ENCODE measurements at regions not wholly inside any gene's neighbourhood (a gene's known extent, or its start where the extent isn't known, plus 50 kb on each side); places are given as distances from the start of the nearest gene placed in this dataset.

DNA sequence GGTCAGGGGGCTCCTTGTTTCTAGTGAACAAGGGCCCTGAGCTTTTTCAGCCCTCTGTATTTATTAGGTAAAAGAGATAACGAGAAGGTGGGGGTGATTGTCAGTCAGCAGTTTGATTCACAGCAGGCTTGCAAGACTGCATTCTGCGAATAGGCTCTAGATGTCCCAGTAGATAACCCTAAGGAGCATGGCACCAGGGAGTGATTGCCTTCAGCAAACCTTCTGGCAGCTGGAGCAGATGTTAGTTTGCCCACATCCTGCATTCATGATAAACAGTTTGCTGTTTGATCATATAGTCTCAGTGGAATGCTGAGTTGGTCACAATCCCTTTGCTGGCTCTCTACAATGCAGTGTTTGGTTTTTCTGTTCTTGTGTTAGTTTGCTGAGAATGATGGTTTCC is 161.3 kb upstream of the GADL1 start:
- no peak overlapping the region for H2AFZ ChIP-seq (ENCODE audit: low read length)
- H3K36me3 ChIP-seq (ENCODE audit: insufficient read depth, low read length), result no peaks in the 10 kb centered on the region
- DNase-seq (ENCODE audit: insufficient read length, low spot score, missing footprints), result no peak
- TF ChIP-seq, protein P1, sequence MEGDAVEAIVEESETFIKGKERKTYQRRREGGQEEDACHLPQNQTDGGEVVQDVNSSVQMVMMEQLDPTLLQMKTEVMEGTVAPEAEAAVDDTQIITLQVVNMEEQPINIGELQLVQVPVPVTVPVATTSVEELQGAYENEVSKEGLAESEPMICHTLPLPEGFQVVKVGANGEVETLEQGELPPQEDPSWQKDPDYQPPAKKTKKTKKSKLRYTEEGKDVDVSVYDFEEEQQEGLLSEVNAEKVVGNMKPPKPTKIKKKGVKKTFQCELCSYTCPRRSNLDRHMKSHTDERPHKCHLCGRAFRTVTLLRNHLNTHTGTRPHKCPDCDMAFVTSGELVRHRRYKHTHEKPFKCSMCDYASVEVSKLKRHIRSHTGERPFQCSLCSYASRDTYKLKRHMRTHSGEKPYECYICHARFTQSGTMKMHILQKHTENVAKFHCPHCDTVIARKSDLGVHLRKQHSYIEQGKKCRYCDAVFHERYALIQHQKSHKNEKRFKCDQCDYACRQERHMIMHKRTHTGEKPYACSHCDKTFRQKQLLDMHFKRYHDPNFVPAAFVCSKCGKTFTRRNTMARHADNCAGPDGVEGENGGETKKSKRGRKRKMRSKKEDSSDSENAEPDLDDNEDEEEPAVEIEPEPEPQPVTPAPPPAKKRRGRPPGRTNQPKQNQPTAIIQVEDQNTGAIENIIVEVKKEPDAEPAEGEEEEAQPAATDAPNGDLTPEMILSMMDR (IDR thresholded peaks at IDR 0.05; ENCODE audit: extremely low read depth, low read depth, low read length), result no peak
- H3K4me1 ChIP-seq (ENCODE audit: insufficient read depth, low read length), result no peaks in the 10 kb centered on the region
- no peaks in the 10 kb centered on the region for H3K27me3 ChIP-seq (ENCODE audit: insufficient read depth, low read length)
- H3K79me2 ChIP-seq (ENCODE audit: insufficient read depth, low read length), result no peaks in the 10 kb centered on the region
- no peak overlapping the region for H3K4me2 ChIP-seq (ENCODE audit: insufficient read depth, low read length)
- H3K9me3 ChIP-seq (ENCODE audit: low read depth, low read length), result no peaks in the 10 kb centered on the region
- no peak overlapping the region for H3K27ac ChIP-seq (ENCODE audit: low read depth, low read length)
- H3K4me3 ChIP-seq (ENCODE audit: insufficient read depth, low read length), result no peak overlapping the region
- no peaks in the 10 kb centered on the region for H4K20me1 ChIP-seq (ENCODE audit: insufficient read depth, low read length)

DNA sequence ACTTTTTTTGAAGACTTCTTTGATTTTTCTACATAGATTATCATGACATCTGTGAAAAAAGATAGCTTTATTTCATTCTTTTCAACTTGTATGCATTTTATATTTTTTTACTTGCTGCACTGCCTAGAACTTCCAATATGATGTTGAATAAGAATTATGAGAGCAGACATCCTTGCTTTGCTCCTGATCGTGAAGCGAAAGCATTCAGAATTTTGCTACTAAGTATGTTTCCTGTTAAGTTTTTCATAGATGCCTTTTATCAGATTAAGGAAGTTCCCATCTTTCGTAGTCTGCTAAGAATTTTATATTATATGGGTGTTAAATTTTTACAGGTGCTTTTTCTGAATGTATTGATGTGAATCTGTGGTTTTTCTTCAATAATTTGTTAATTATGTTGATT is 163.4 kb upstream of the GADL1 start:
- no peak for DNase-seq (ENCODE audit: insufficient read length, low spot score, missing footprints)

DNA sequence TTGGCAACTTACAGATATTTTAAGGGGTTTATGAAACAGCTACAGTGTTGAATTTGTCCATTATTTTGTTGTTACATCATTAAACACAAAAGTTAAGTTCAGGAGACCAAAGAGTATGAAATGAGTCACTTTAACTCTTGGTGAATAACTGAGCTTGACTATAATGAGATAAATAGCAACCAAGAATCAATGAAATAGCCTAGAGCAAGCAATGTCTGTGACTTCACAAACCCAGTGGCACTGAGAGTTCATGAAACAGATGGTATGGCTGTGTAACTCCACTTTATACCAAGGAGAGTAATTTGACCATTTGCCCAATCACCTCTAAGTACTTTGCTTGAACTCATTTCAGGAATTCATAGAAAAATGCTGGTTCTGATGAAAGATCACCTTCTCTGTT is 169.6 kb upstream of the GADL1 start:
- no peak for DNase-seq (ENCODE audit: insufficient read length, low spot score, missing footprints)
- Histone ChIP-seq H3K4me1 (ENCODE audit: insufficient read depth, low read length) (no peaks in the 10 kb centered on the region), H3K4me3 (ENCODE audit: insufficient read depth, low read length) (no peak overlapping the region), H2AFZ (ENCODE audit: low read length) (no peak overlapping the region), H3K27me3 (ENCODE audit: insufficient read depth, low read length) (no peaks in the 10 kb centered on the region), H3K9me3 (ENCODE audit: low read depth, low read length) (no peaks in the 10 kb centered on the region), H3K79me2 (ENCODE audit: insufficient read depth, low read length) (no peaks in the 10 kb centered on the region), H4K20me1 (ENCODE audit: insufficient read depth, low read length) (no peaks in the 10 kb centered on the region), H3K4me2 (ENCODE audit: insufficient read depth, low read length) (no peak overlapping the region), H3K36me3 (ENCODE audit: insufficient read depth, low read length) (no peaks in the 10 kb centered on the region), H3K27ac (ENCODE audit: low read depth, low read length) (no peak overlapping the region)
- TF ChIP-seq, protein P1 (IDR thresholded peaks at IDR 0.05; ENCODE audit: extremely low read depth, low read depth, low read length), result no peak

More for the DNA sequence above, 163.4 kb upstream of the GADL1 start:
- Histone ChIP-seq H3K27ac (ENCODE audit: low read depth, low read length) (no peak overlapping the region), H3K9me3 (ENCODE audit: low read depth, low read length) (no peaks in the 10 kb centered on the region), H2AFZ (ENCODE audit: low read length) (no peak overlapping the region), H3K79me2 (ENCODE audit: insufficient read depth, low read length) (no peaks in the 10 kb centered on the region), H3K4me1 (ENCODE audit: insufficient read depth, low read length) (no peaks in the 10 kb centered on the region), H4K20me1 (ENCODE audit: insufficient read depth, low read length) (no peaks in the 10 kb centered on the region), H3K27me3 (ENCODE audit: insufficient read depth, low read length) (no peaks in the 10 kb centered on the region), H3K4me2 (ENCODE audit: insufficient read depth, low read length) (no peak overlapping the region), H3K36me3 (ENCODE audit: insufficient read depth, low read length) (no peaks in the 10 kb centered on the region), H3K4me3 (ENCODE audit: insufficient read depth, low read length) (no peak overlapping the region)
- TF ChIP-seq, protein P1 (IDR thresholded peaks at IDR 0.05; ENCODE audit: extremely low read depth, low read depth, low read length), result no peak

DNA sequence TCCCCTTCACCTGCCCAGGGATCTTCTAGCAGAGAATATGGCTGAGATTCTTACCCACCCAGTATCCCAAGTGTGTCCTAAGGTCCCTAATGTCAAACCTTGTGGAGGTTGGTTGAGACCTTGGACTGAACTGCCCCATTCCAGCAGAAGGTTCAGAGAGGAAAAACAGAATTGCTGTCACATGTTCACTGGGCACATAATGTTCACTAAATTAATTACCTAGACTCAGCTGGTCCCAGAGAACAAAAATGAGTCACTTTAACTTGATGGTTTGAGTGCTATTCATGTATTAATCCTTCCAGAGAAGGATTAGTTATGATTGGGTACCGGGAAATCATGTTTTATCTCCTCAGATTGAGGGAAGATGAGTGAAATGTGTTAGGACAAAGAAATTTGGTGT is 171.3 kb upstream of the GADL1 start:
- TF ChIP-seq, protein P1 (IDR thresholded peaks at IDR 0.05; ENCODE audit: extremely low read depth, low read depth, low read length), result no peak
- Histone ChIP-seq H3K36me3 (ENCODE audit: insufficient read depth, low read length) (no peaks in the 10 kb centered on the region), H3K27me3 (ENCODE audit: insufficient read depth, low read length) (no peaks in the 10 kb centered on the region), H4K20me1 (ENCODE audit: insufficient read depth, low read length) (no peaks in the 10 kb centered on the region), H2AFZ (ENCODE audit: low read length) (no peak overlapping the region), H3K4me1 (ENCODE audit: insufficient read depth, low read length) (no peaks in the 10 kb centered on the region), H3K27ac (ENCODE audit: low read depth, low read length) (no peak overlapping the region), H3K79me2 (ENCODE audit: insufficient read depth, low read length) (no peaks in the 10 kb centered on the region), H3K4me3 (ENCODE audit: insufficient read depth, low read length) (no peak overlapping the region), H3K4me2 (ENCODE audit: insufficient read depth, low read length) (no peak overlapping the region), H3K9me3 (ENCODE audit: low read depth, low read length) (no peaks in the 10 kb centered on the region)
- no peak for DNase-seq (ENCODE audit: insufficient read length, low spot score, missing footprints)
